Vagina (tissue), 2 donors: ENCODE measurements at regions not wholly inside any gene's neighbourhood (a gene's known extent, or its start where the extent isn't known, plus 50 kb on each side); places are given as distances from the start of the nearest gene placed in this dataset.

Experiments used
- CTCF ChIP-seq, 3 experiments: fragments of 450-650 bp in 2 of 3; fragments of 200-600 bp in 1 of 3; sonication (generic) in 1 of 3; IDR thresholded peaks; one replicate each; pipeline ENCODE4 v1.5.1; 2017 to 2019; ENCODE audit warnings: antibody characterized with exemption in 3 of 3, mild to moderate bottlenecking in 2 of 3, moderate library complexity in 2 of 3
- POLR2A ChIP-seq, 2 donors: fragments of 450-650 bp; IDR thresholded peaks; one replicate each; pipeline ENCODE4 v1.6.1; 2017; ENCODE audit warnings: antibody characterized with exemption in 2 of 2, mild to moderate bottlenecking in 2 of 2, moderate library complexity in 2 of 2

GRCh38 chr1:189175889-189176288 lies 1301.8 kb downstream of the BRINP3 start:
- no peak for TF ChIP-seq CTCF (IDR thresholded peaks at IDR 0.05)
- no peak for TF ChIP-seq POLR2A (IDR thresholded peaks at IDR 0.05)
